ENCODE measurements at regions not wholly inside any gene's neighbourhood (a gene's known extent, or its start where the extent isn't known, plus 50 kb on each side); places are given as distances from the start of the nearest gene placed in this dataset.
"Not testable (repeated sequence)": the region's sequence is repeated elsewhere in the genome, so short reads cannot be mapped to it uniquely, and the experiment has no call there.

- DNase-seq, result no peak
Measured at GRCh38 chr2:238502088-238502810, 75.5 kb downstream of the ASB1 start.

GRCh38 chr2:238502956-238503791, 76.4 kb downstream of the ASB1 start:
- DNase-seq, result no peak

GRCh38 chr2:238504181-238504931, 77.6 kb downstream of the ASB1 start:
- DNase-seq, result peak; percentile 34

- DNase-seq, result no peak
Measured at GRCh38 chr2:238505119-238505891, 78.6 kb downstream of the ASB1 start.

GRCh38 chr2:238505892-238506280, 79.2 kb downstream of the ASB1 start:
- DNase-seq, result no peak

GRCh38 chr2:238506371-238507068, 79.8 kb downstream of the ASB1 start:
- DNase-seq, result no peak

GRCh38 chr2:238507836-238508235, 81.1 kb downstream of the ASB1 start:
- peak; percentile 20 for DNase-seq

GRCh38 chr2:238509151-238509835, 82.6 kb downstream of the ASB1 start:
- DNase-seq, result peak; percentile 21

GRCh38 chr2:238509903-238510302, 83.2 kb downstream of the ASB1 start:
- no peak for DNase-seq

GRCh38 chr2:238510911-238511613, 84.3 kb downstream of the ASB1 start:
- no peak for DNase-seq

- DNase-seq, result no peak
Measured at GRCh38 chr2:238511614-238511950, 84.9 kb downstream of the ASB1 start.

GRCh38 chr2:238512247-238512867, 85.6 kb downstream of the ASB1 start:
- DNase-seq, result no peak

GRCh38 chr2:238513346-238513745, 86.6 kb downstream of the ASB1 start:
- no peak for DNase-seq

- DNase-seq, result not testable (repeated sequence)
Measured at GRCh38 chr2:238514024-238514423, 87.3 kb downstream of the ASB1 start.

- no peak for DNase-seq
Measured at GRCh38 chr2:238515377-238515776, 88.7 kb downstream of the ASB1 start.

GRCh38 chr2:238517209-238517608, 90.5 kb downstream of the ASB1 start:
- DNase-seq, result no peak

- no peak for DNase-seq
Measured at GRCh38 chr2:238518172-238518820, 91.6 kb downstream of the ASB1 start.

GRCh38 chr2:238518821-238519186, 92.1 kb downstream of the ASB1 start:
- DNase-seq, result no peak

- no peak for DNase-seq
Measured at GRCh38 chr2:238520359-238520886, 93.7 kb downstream of the ASB1 start.
